ENCODE measurements at regions not wholly inside any gene's neighbourhood (a gene's known extent, or its start where the extent isn't known, plus 50 kb on each side); places are given as distances from the start of the nearest gene placed in this dataset.

DNA sequence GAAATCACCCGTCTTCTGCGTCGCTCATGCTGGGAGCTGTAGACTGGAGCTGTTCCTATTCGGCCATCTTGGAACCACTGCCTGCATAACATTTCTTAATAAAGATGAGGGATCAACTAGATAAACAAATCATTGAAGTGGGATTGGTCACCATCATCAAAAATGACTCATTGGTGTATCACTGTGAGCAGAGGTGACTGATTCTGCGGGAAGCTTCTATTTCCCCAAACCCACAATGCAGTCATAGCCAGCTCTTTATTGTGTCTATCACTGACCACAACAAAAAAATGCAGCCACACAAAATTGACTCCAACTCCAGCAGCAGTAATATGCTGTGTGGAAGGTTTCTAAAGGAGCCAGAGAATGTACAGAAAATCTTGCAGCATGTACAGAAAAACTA, 630.7 kb upstream of the HS6ST1 start:
- Histone ChIP-seq H3K36me3 (ENCODE audit: insufficient read depth, low read length, poor library complexity, severe bottlenecking) (no peaks in the 10 kb centered on the region), H3K4me1 (ENCODE audit: insufficient read depth, low read length, poor library complexity, severe bottlenecking) (no peaks in the 10 kb centered on the region), H3K27ac (ENCODE audit: low read depth, low read length, poor library complexity, severe bottlenecking) (no peak overlapping the region), H3K4me3 (ENCODE audit: low read depth, low read length, poor library complexity, severe bottlenecking) (no peak overlapping the region), H3K9me3 (ENCODE audit: low read depth, low read length, poor library complexity, severe bottlenecking) (no peaks in the 10 kb centered on the region), H3K27me3 (replicated peaks; ENCODE audit: insufficient read depth, low read depth, low read length, poor library complexity) (no peaks in the 10 kb centered on the region)
- no TSS peak for BruUV-seq (replicated peaks)
- intact Hi-C loops (cut with micrococcal nuclease; ENCODE audit: unreplicated experiment): no loop called here
- DNase-seq (ENCODE audit: low spot score): no peak
- ChIA-PET POLR2A (ENCODE audit: low non-redundant PET) (no interaction called here), CTCF (no interaction called here)
- TF ChIP-seq, protein P1, sequence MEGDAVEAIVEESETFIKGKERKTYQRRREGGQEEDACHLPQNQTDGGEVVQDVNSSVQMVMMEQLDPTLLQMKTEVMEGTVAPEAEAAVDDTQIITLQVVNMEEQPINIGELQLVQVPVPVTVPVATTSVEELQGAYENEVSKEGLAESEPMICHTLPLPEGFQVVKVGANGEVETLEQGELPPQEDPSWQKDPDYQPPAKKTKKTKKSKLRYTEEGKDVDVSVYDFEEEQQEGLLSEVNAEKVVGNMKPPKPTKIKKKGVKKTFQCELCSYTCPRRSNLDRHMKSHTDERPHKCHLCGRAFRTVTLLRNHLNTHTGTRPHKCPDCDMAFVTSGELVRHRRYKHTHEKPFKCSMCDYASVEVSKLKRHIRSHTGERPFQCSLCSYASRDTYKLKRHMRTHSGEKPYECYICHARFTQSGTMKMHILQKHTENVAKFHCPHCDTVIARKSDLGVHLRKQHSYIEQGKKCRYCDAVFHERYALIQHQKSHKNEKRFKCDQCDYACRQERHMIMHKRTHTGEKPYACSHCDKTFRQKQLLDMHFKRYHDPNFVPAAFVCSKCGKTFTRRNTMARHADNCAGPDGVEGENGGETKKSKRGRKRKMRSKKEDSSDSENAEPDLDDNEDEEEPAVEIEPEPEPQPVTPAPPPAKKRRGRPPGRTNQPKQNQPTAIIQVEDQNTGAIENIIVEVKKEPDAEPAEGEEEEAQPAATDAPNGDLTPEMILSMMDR (conservative IDR thresholded peaks at IDR 0.05; ENCODE audit: low read depth, low read length): no peak
- no peak for TF ChIP-seq EZH2 (IDR thresholded peaks at IDR 0.05; ENCODE audit: borderline replicate concordance, low read depth, low read length, poor library complexity, severe bottlenecking)

DNA sequence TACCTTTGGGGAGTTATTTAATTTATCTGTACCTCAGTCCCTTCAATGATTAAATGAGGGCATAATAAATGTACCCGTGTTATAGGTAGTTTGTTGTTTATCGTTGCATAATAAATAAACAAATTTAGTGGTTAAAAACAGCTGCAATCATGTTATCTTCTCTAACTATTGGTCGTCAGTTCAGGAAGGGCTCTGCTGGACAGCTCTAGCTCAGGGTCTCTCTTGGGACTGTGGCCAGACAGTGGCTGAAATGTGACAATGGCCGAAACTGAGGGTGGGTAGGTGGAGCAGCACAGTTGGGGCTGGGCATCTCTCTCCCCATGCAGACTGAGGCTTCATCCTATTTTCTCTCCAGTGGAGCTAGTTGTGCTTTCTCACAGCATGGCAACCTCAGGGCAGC, 632.1 kb upstream of the HS6ST1 start:
- no peaks in the 10 kb centered on the region for H3K36me3 ChIP-seq (ENCODE audit: insufficient read depth, low read length, poor library complexity, severe bottlenecking)
- H3K4me3 ChIP-seq (ENCODE audit: low read depth, low read length, poor library complexity, severe bottlenecking): no peak overlapping the region
- H3K9me3 ChIP-seq (ENCODE audit: low read depth, low read length, poor library complexity, severe bottlenecking): no peaks in the 10 kb centered on the region
- H3K27me3 ChIP-seq (replicated peaks; ENCODE audit: insufficient read depth, low read depth, low read length, poor library complexity): no peaks in the 10 kb centered on the region
- TF ChIP-seq EZH2 (IDR thresholded peaks at IDR 0.05; ENCODE audit: borderline replicate concordance, low read depth, low read length, poor library complexity, severe bottlenecking): no peak
- TF ChIP-seq, protein P1 (conservative IDR thresholded peaks at IDR 0.05; ENCODE audit: low read depth, low read length): no peak
- DNase-seq (ENCODE audit: low spot score): no peak
- ChIA-PET POLR2A (ENCODE audit: low non-redundant PET) (no interaction called here), CTCF (no interaction called here)
- no peak overlapping the region for H3K27ac ChIP-seq (ENCODE audit: low read depth, low read length, poor library complexity, severe bottlenecking)
- intact Hi-C loops (cut with micrococcal nuclease; ENCODE audit: unreplicated experiment): no loop called here
- no peaks in the 10 kb centered on the region for H3K4me1 ChIP-seq (ENCODE audit: insufficient read depth, low read length, poor library complexity, severe bottlenecking)
- BruUV-seq (replicated peaks): no TSS peak

DNA sequence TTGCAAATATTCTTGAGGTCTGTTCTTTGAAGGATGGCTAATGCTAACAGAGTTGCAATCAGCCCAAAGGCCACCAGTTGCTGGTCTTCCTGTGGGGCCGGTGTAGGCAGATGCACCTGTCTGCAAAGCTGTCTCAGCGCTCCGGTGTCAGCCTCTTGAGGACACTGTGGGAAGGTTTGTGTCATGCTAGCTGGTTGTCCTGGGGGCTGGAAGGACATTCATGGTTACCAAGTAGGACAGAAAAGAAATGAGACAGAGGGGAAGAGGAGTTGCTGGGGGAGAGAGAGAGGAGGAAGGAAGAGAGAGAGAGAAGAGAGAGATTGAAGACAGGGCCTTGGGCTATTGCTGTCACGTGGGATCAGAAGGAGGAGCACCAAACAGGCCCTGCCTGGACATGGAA, 639.6 kb upstream of the HS6ST1 start:
- H3K4me3 ChIP-seq (ENCODE audit: low read depth, low read length, poor library complexity, severe bottlenecking): no peak overlapping the region
- ChIA-PET POLR2A (ENCODE audit: low non-redundant PET) (no interaction called here), CTCF (no interaction called here)
- no peak overlapping the region for H3K27ac ChIP-seq (ENCODE audit: low read depth, low read length, poor library complexity, severe bottlenecking)
- H3K36me3 ChIP-seq (ENCODE audit: insufficient read depth, low read length, poor library complexity, severe bottlenecking): no peaks in the 10 kb centered on the region
- H3K27me3 ChIP-seq (replicated peaks; ENCODE audit: insufficient read depth, low read depth, low read length, poor library complexity): no peaks in the 10 kb centered on the region
- TF ChIP-seq, protein P1 (conservative IDR thresholded peaks at IDR 0.05; ENCODE audit: low read depth, low read length): no peak
- no peak for TF ChIP-seq EZH2 (IDR thresholded peaks at IDR 0.05; ENCODE audit: borderline replicate concordance, low read depth, low read length, poor library complexity, severe bottlenecking)
- peaks cover 3% of the 10 kb centered on the region for H3K9me3 ChIP-seq (ENCODE audit: low read depth, low read length, poor library complexity, severe bottlenecking)
- no peak for DNase-seq (ENCODE audit: low spot score)
- BruUV-seq (replicated peaks): no TSS peak
- H3K4me1 ChIP-seq (ENCODE audit: insufficient read depth, low read length, poor library complexity, severe bottlenecking): no peaks in the 10 kb centered on the region
- intact Hi-C loops (cut with micrococcal nuclease; ENCODE audit: unreplicated experiment): no loop called here

Data from A673 (cell line).